H9 (cell line): ENCODE measurements at regions not wholly inside any gene's neighbourhood (a gene's known extent, or its start where the extent isn't known, plus 50 kb on each side); places are given as distances from the start of the nearest gene placed in this dataset.

Experiments used
- DNase-seq: peaks from one replicate; pipeline ENCODE4 v3.0.0-alpha.2; 2017
- H2AFZ ChIP-seq: one replicate; pipeline ENCODE4 v1.6.1; 2013; ENCODE audit warnings: mild to moderate bottlenecking, low read length, control low read depth, moderate library complexity
- H2AK5ac ChIP-seq: 2 replicates; pipeline ENCODE4 v1.6.1; 2013; ENCODE audit warnings: low read length, control low read depth, mixed read lengths; ENCODE audit not compliant: insufficient read length
- H2BK120ac ChIP-seq: one replicate; pipeline ENCODE4 v1.6.1; 2013; ENCODE audit warnings: low read depth, mild to moderate bottlenecking, low read length, control low read depth, inconsistent platforms; ENCODE audit not compliant: poor library complexity, severe bottlenecking
- H2BK12ac ChIP-seq: 2 replicates; pipeline ENCODE4 v1.6.1; 2013; ENCODE audit warnings: low read length, control low read depth, mixed read lengths, low read depth; ENCODE audit not compliant: insufficient read length
- H2BK15ac ChIP-seq: 2 replicates; pipeline ENCODE4 v1.6.1; 2013; ENCODE audit warnings: low read depth, low read length, control low read depth
- H2BK20ac ChIP-seq: one replicate; pipeline ENCODE4 v1.6.1; 2013; ENCODE audit warnings: low read depth, mild to moderate bottlenecking, low read length, control low read depth, inconsistent platforms; ENCODE audit not compliant: poor library complexity, severe bottlenecking
- H2BK5ac ChIP-seq: 2 replicates; pipeline ENCODE4 v1.6.1; 2013; ENCODE audit warnings: low read length, control low read depth, mixed read lengths; ENCODE audit not compliant: insufficient read length
- H3K14ac ChIP-seq: 2 replicates; pipeline ENCODE4 v1.6.1; 2013; ENCODE audit warnings: low read length, control low read depth; ENCODE audit not compliant: insufficient read depth
- H3K18ac ChIP-seq: 2 replicates; pipeline ENCODE4 v1.6.1; 2013; ENCODE audit warnings: low read depth, mild to moderate bottlenecking, mixed read lengths, low read length, control low read depth; ENCODE audit not compliant: insufficient read length
- H3K23ac ChIP-seq: 2 replicates; pipeline ENCODE4 v1.6.1; 2013; ENCODE audit warnings: low read length, control low read depth, mixed read lengths, low read depth; ENCODE audit not compliant: insufficient read length
- H3K23me2 ChIP-seq: 2 replicates; pipeline ENCODE4 v1.6.1; 2013; ENCODE audit warnings: low read depth, mild to moderate bottlenecking, mixed read lengths, low read length, control low read depth; ENCODE audit not compliant: insufficient read length, poor library complexity, severe bottlenecking
- H3K27ac ChIP-seq: 2 replicates; pipeline ENCODE4 v1.5.1; 2013; ENCODE audit warnings: low read length, control low read depth, mixed read lengths, low read depth; ENCODE audit not compliant: insufficient read length
- H3K27me3 ChIP-seq: 2 replicates; pipeline ENCODE4 v1.6.1; 2013; ENCODE audit warnings: low read length, control low read depth, inconsistent platforms; ENCODE audit not compliant: insufficient read depth
- H3K4ac ChIP-seq: 2 replicates; pipeline ENCODE4 v1.6.1; 2013; ENCODE audit warnings: low read depth, mild to moderate bottlenecking, control low read depth, inconsistent platforms, low read length, moderate library complexity
- H3K4me1 ChIP-seq: 2 replicates; pipeline ENCODE4 v1.6.1; 2013; ENCODE audit warnings: low read length, control low read depth, inconsistent platforms; ENCODE audit not compliant: insufficient read depth
- H3K4me2 ChIP-seq: 2 replicates; pipeline ENCODE4 v1.6.1; 2013; ENCODE audit warnings: low read length, control low read depth, mixed read lengths; ENCODE audit not compliant: insufficient read length, insufficient read depth
- H3K56ac ChIP-seq: 2 replicates; pipeline ENCODE4 v1.6.1; 2013; ENCODE audit warnings: low read depth, mild to moderate bottlenecking, mixed read lengths, low read length, control low read depth; ENCODE audit not compliant: insufficient read length
- H3K79me1 ChIP-seq: 2 replicates; pipeline ENCODE4 v1.6.1; 2013; ENCODE audit warnings: low read depth, mild to moderate bottlenecking, moderate library complexity, low read length, control low read depth, inconsistent platforms; ENCODE audit not compliant: insufficient read depth, poor library complexity, severe bottlenecking
- H3K79me2 ChIP-seq: 2 replicates; pipeline ENCODE4 v1.6.1; 2013; ENCODE audit warnings: low read length, control low read depth, inconsistent platforms; ENCODE audit not compliant: insufficient read depth
- H3K9ac ChIP-seq: 2 replicates; pipeline ENCODE4 v1.6.1; 2013; ENCODE audit warnings: low read length, control low read depth, mixed read lengths; ENCODE audit not compliant: insufficient read length; ENCODE audit errors: extremely low read depth
- H3K9me3 ChIP-seq: one replicate; pipeline ENCODE4 v1.6.1; 2013; ENCODE audit warnings: low read depth, low read length, inconsistent platforms; ENCODE audit not compliant: control insufficient read depth
- H3T11ph ChIP-seq: one replicate; pipeline ENCODE4 v1.6.1; 2013; ENCODE audit warnings: mild to moderate bottlenecking, low read length, control low read depth, inconsistent platforms
- H4K20me1 ChIP-seq: one replicate; pipeline ENCODE4 v1.6.1; 2013; ENCODE audit not compliant: control insufficient read depth, insufficient read length, insufficient read depth
- H4K5ac ChIP-seq: 2 replicates; pipeline ENCODE4 v1.6.1; 2013; ENCODE audit warnings: low read depth, mild to moderate bottlenecking, mixed read lengths, low read length, control low read depth; ENCODE audit not compliant: insufficient read length
- H4K8ac ChIP-seq: replicated peaks from 2 replicates; pipeline ENCODE4 v1.6.1; 2013; ENCODE audit warnings: low read length, control low read depth, mixed read lengths, low read depth; ENCODE audit not compliant: insufficient read length
- H4K91ac ChIP-seq: 2 replicates; pipeline ENCODE4 v1.6.1; 2013; ENCODE audit warnings: low read depth, mild to moderate bottlenecking, moderate library complexity, mixed read lengths, low read length, control low read depth; ENCODE audit not compliant: insufficient read length
- H3K27ac Mint-ChIP-seq, 3 experiments: 2 replicates in 2 of 3; 3 replicates in 1 of 3; pipeline ENCODE4 v1.8.0; 2020 to 2021; ENCODE audit warnings: mixed read lengths in 3 of 3, mild to moderate bottlenecking in 1 of 3, moderate library complexity in 1 of 3
- H3K27me3 Mint-ChIP-seq: 2 replicates; pipeline ENCODE4 v1.8.0; 2021; ENCODE audit warnings: low read depth, mild to moderate bottlenecking, moderate library complexity, mixed read lengths
- H3K36me3 Mint-ChIP-seq, 3 experiments: 2 replicates in 2 of 3; 3 replicates in 1 of 3; pipeline ENCODE4 v1.8.0; 2020 to 2021; ENCODE audit warnings: low read depth in 3 of 3, mixed read lengths in 3 of 3; ENCODE audit not compliant: insufficient read depth in 1 of 3
- H3K4me1 Mint-ChIP-seq, 2 experiments: 2 replicates each; pipeline ENCODE4 v1.8.0; 2020; ENCODE audit warnings: mixed read lengths in 2 of 2
- H3K4me3 Mint-ChIP-seq, 2 experiments: 2 replicates in 1 of 2; 3 replicates in 1 of 2; pipeline ENCODE4 v1.8.0; 2020 to 2021; ENCODE audit warnings: mild to moderate bottlenecking in 2 of 2, mixed read lengths in 2 of 2, moderate library complexity in 1 of 2
- H3K9me3 Mint-ChIP-seq, 2 experiments: 2 replicates in 1 of 2; 3 replicates in 1 of 2; pipeline ENCODE4 v1.8.0; 2020; ENCODE audit warnings: mild to moderate bottlenecking in 2 of 2, mixed read lengths in 2 of 2, moderate library complexity in 1 of 2
- CTCF ChIP-seq: fragments of 200-600 bp; sonication (generic); conservative IDR thresholded peaks from 3 replicates; pipeline ENCODE4 v1.8.0; 2021; ENCODE audit warnings: antibody characterized with exemption, mild to moderate bottlenecking
- WGBS: extraction: QIAGEN DNeasy Blood & Tissue Kit; methylation state at CpG from one replicate; pipeline ENCODE4 v1.1.7; 2013; ENCODE audit warnings: missing lambda C conversion rate, low lambda C conversion rate, mixed read lengths; ENCODE audit not compliant: insufficient read length; ENCODE audit errors: extremely low coverage; 5-methylcytosine and 5-hydroxymethylcytosine counted together

- no peak overlapping the region for H2BK15ac ChIP-seq
- H3K4me1 ChIP-seq = no peaks in the 10 kb centered on the region
- no peaks in the 10 kb centered on the region for H3K79me1 ChIP-seq
- no peak overlapping the region for H4K8ac ChIP-seq
- H3K27me3 Mint-ChIP-seq = peaks cover 3% of the 10 kb centered on the region; the same call in 1 of the 2 replicates
- TF ChIP-seq CTCF = no peak
- H3K56ac ChIP-seq = no peak overlapping the region
- H3K27ac Mint-ChIP-seq = no peak overlapping the region
- H3K9me3 ChIP-seq = no peaks in the 10 kb centered on the region
- no CpG with 5 or more reads among the region's 7 CpGs for whole genome bisulfite sequencing
- H2AFZ ChIP-seq = no peak overlapping the region
- H2BK120ac ChIP-seq = no peak overlapping the region
- H3K4ac ChIP-seq = no peak overlapping the region
- no peak overlapping the region for H3K18ac ChIP-seq
- no peaks in the 10 kb centered on the region for H3K23me2 ChIP-seq
- no peak overlapping the region for H2BK20ac ChIP-seq
- no peak overlapping the region for H3K4me3 Mint-ChIP-seq
- H3K27ac ChIP-seq = no peak overlapping the region
- no peak overlapping the region for H2BK12ac ChIP-seq
- H3K14ac ChIP-seq = no peak overlapping the region
- no peaks in the 10 kb centered on the region for H3K27me3 ChIP-seq
- no peak overlapping the region for H3T11ph ChIP-seq
- DNase-seq = no peak
- H4K5ac ChIP-seq = no peak overlapping the region
- H4K91ac ChIP-seq = no peak overlapping the region
- peaks cover 2 to 7% of the 10 kb centered on the region in 2 experiments; a peak in 3 of 5 replicates for H3K9me3 Mint-ChIP-seq
- no peaks in the 10 kb centered on the region for H3K79me2 ChIP-seq
- no peaks in the 10 kb centered on the region for H4K20me1 ChIP-seq
- H3K9ac ChIP-seq = no peak overlapping the region
- H3K4me1 Mint-ChIP-seq = peaks cover 15 to 18% of the 10 kb centered on the region in 2 experiments
- H3K36me3 Mint-ChIP-seq = 0 out of 7 replicates have a peak, but pooled peaks cover 0 to 4% (median 0%) of the 10 kb centered on the region in 3 experiments
- no peak overlapping the region for H3K4me2 ChIP-seq
- H2AK5ac ChIP-seq = no peak overlapping the region
- no peak overlapping the region for H2BK5ac ChIP-seq
- H3K23ac ChIP-seq = no peak overlapping the region
Observed at GRCh38 chr2:121873864-121874263, 118.4 kb downstream of the TSN start.
